Pancreas (tissue), 10 donors: ENCODE measurements at regions not wholly inside any gene's neighbourhood (a gene's known extent, or its start where the extent isn't known, plus 50 kb on each side); places are given as distances from the start of the nearest gene placed in this dataset.

ENCODE experiments used
- ATAC-seq, 4 donors: fragments of 200-7000 bp; cut with Tn5 transposase; one replicate each; pipeline versions ENCODE4 v1.8.0 to v1.9.1; 2020; ENCODE audit warnings: mild to moderate bottlenecking in 4 of 4, moderate library complexity in 4 of 4
- DNase-seq, 6 donors: peaks; one replicate each; pipeline ENCODE4 v3.0.0-alpha.2; 2020
- FAIRE-seq: peaks from 2 replicates; lab custom pipeline; 2012; peaks lifted over from hg19 to GRCh38; lab: Jason Lieb, UNC
- H3K27ac ChIP-seq, 4 donors: fragments of 200-600 bp; sonication (generic); 1 replicate in 3 of 4; 2 replicates in 1 of 4; pipeline versions ENCODE4 v1.5.0 to v1.8.0; 2020
- H3K27me3 ChIP-seq, 4 donors: fragments of 200-600 bp; one replicate each; pipeline ENCODE4 v1.8.0; 2021
- H3K36me3 ChIP-seq, 3 donors: fragments of 200-600 bp; sonication (generic) in 1 of 3; one replicate each; pipeline versions ENCODE4 v1.5.0 to v1.8.0; 2020 to 2021
- H3K4me1 ChIP-seq, 3 donors: fragments of 200-600 bp; one replicate each; pipeline ENCODE4 v1.8.0; 2021
- H3K4me3 ChIP-seq, 4 donors: fragments of 200-600 bp; sonication (generic) in 2 of 4; one replicate each; pipeline versions ENCODE4 v1.5.0 to v1.8.0; 2020 to 2021
- H3K9me3 ChIP-seq, 4 donors: fragments of 200-600 bp; one replicate each; pipeline ENCODE4 v1.8.0; 2021
- WGBS, 2 donors: extraction: QIAGEN DNeasy Blood & Tissue Kit; methylation state at CpG; one replicate each; pipeline ENCODE4 v1.1.7; 2013; 5-methylcytosine and 5-hydroxymethylcytosine counted together
- intact Hi-C, 3 donors: fragments of 100-400 bp; cut with DNase I; formaldehyde crosslinking; loops; one replicate each; pipeline versions ENCODE4 v1.11.1 to v1.14.2; 2022
- TF ChIP-seq, protein P1 (sequence below), 4 donors: fragments of 200-600 bp; sonication (generic) in 3 of 4; IDR thresholded peaks; one replicate each; pipeline versions ENCODE4 v1.5.0 to v1.8.0; 2021; ENCODE audit warnings: antibody characterized with exemption in 4 of 4
- donor health status: healthy with polysubstance abuse.
- donor health status: DM: no; HTN: no; CAD: no; lungs with moderate emphysema.
- donor health status: DM: no; HTN: no; CAD: no.
- donor health status: control.
- donor health status: control.
- donor health status: Bipolar disorder and iron deficiency.
- donor health status: DM: yes; HTN: yes; CAD: no.
- donor health status: DM: no; HTN: no; CAD: no.
- donor health status: DM: no; HTN: no; CAD: no.
- donor health status: DM: yes; HTN: yes; CAD: no.

DNA sequence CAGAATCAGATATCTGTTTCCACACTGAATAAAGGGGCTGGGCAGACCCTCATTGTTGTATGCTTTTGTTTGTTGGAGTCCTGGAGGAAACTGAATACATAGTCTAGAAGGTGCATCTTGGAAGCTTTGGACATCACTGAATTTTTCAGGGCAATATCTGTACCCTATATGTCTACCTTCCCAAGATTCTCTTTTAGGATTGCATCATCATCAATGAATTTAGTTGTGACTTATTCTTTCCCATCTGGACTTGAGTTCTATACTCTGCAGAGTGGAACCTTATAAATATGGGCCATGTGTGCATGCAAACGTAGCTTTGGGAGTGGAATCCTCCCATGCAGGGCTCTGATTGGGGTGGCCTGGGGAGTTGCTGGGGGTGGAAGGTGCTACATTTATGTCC, 60.7 kb upstream of the PROKR2 start:
- Histone ChIP-seq H3K4me3 (no peak overlapping the region), H3K27me3 (no peaks in the 10 kb centered on the region), H3K36me3 (no peaks in the 10 kb centered on the region), H3K9me3 (no peaks in the 10 kb centered on the region), H3K4me1 (no peaks in the 10 kb centered on the region), H3K27ac (no peak overlapping the region)
- TF ChIP-seq, protein P1, sequence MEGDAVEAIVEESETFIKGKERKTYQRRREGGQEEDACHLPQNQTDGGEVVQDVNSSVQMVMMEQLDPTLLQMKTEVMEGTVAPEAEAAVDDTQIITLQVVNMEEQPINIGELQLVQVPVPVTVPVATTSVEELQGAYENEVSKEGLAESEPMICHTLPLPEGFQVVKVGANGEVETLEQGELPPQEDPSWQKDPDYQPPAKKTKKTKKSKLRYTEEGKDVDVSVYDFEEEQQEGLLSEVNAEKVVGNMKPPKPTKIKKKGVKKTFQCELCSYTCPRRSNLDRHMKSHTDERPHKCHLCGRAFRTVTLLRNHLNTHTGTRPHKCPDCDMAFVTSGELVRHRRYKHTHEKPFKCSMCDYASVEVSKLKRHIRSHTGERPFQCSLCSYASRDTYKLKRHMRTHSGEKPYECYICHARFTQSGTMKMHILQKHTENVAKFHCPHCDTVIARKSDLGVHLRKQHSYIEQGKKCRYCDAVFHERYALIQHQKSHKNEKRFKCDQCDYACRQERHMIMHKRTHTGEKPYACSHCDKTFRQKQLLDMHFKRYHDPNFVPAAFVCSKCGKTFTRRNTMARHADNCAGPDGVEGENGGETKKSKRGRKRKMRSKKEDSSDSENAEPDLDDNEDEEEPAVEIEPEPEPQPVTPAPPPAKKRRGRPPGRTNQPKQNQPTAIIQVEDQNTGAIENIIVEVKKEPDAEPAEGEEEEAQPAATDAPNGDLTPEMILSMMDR (IDR thresholded peaks at IDR 0.05): no peak
- no peak for ATAC-seq
- intact Hi-C loops: no loop called here
- WGBS, 2 donors: 34 to 48% methylated on average over 1 of the region's 1 CpG
- DNase-seq: no peak
- FAIRE-seq: no peak

DNA sequence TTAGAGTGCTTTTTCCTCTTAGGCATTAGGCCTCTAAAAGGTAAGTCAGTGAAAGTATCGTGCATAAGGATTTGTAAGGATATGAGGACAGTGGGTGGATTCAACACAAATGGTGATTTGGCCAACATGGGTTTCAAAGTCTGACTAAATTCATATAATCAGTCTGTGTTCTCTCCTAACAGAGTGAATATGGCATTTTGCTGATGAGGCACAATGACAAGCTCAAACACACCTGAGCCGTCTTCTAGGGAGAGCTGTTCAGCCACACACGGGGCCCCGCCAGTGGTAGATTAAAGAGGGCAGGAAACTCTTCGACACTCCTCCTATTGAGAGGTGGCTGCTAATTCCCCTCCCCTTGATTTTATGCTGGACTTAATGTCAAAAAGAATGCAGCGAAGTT, 59.5 kb upstream of the PROKR2 start:
- ATAC-seq (no peak), FAIRE-seq (no peak), DNase-seq (no peak)
- intact Hi-C loops: no loop called here
- TF ChIP-seq, protein P1 (IDR thresholded peaks at IDR 0.05): no peak
- Histone ChIP-seq H3K4me3 (no peak overlapping the region), H3K36me3 (no peaks in the 10 kb centered on the region), H3K4me1 (no peaks in the 10 kb centered on the region), H3K27me3 (no peaks in the 10 kb centered on the region), H3K9me3 (no peaks in the 10 kb centered on the region), H3K27ac (no peak overlapping the region)
- 59 to 64% methylated on average over 6 of the region's 6 CpGs for WGBS, 2 donors

DNA sequence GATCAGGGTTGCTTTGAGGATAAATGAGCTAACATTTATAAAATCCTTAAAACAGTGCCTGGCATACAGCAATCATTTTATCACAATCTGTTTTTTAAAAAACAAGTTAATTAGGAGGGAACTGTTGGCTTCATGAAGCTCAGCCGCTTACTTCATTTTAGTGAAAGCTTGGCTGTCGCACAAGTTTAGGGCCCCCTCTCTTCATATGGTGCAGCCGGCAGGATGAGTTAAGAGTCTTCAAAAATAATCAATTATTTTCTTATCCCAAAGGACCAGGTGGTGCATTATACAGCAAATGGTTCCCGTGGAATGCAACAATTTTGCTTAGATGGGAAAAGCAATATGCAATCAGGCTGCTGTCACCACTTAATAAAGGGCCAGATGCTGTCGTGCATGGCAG, 57.4 kb upstream of the PROKR2 start:
- no peaks in the 10 kb centered on the region for H3K4me1 ChIP-seq
- no peak for FAIRE-seq
- ATAC-seq: no peak
- H3K4me3 ChIP-seq: no peak overlapping the region
- no peaks in the 10 kb centered on the region for H3K36me3 ChIP-seq
- 54 to 61% methylated on average over 5 of the region's 5 CpGs for WGBS, 2 donors
- H3K9me3 ChIP-seq: no peaks in the 10 kb centered on the region
- intact Hi-C loops: no loop called here
- DNase-seq: no peak
- TF ChIP-seq, protein P1 (IDR thresholded peaks at IDR 0.05): no peak
- no peaks in the 10 kb centered on the region for H3K27me3 ChIP-seq
- no peak overlapping the region for H3K27ac ChIP-seq

DNA sequence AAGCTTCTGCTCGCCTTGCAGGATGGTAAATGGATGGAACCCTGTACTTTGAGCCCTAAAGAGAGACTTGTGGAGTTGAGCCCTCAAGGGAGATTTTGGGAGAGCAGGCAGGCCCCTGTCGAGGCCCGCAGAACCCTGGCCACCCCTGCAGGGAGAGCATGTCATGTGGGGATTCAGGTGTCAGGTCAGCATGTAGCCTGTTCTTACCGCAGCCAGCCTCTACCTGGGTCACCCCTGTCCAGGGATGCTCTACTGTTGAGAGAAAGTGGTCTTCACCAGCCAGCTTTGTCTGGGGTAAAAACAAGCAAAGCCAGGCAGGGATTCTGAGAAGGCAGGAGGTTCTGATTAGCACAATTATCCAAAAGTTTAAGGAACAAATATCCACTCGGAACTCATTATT, 55.6 kb upstream of the PROKR2 start:
- TF ChIP-seq, protein P1 (IDR thresholded peaks at IDR 0.05): no peak
- Histone ChIP-seq H3K36me3 (no peaks in the 10 kb centered on the region), H3K4me3 (no peak overlapping the region), H3K4me1 (no peaks in the 10 kb centered on the region), H3K27me3 (no peaks in the 10 kb centered on the region), H3K27ac (no peak overlapping the region), H3K9me3 (no peaks in the 10 kb centered on the region)
- DNase-seq (no peak), ATAC-seq (no peak), FAIRE-seq (no peak)
- WGBS, 2 donors: 53 to 67% methylated on average over 5 of the region's 5 CpGs
- intact Hi-C loops: no loop called here

DNA sequence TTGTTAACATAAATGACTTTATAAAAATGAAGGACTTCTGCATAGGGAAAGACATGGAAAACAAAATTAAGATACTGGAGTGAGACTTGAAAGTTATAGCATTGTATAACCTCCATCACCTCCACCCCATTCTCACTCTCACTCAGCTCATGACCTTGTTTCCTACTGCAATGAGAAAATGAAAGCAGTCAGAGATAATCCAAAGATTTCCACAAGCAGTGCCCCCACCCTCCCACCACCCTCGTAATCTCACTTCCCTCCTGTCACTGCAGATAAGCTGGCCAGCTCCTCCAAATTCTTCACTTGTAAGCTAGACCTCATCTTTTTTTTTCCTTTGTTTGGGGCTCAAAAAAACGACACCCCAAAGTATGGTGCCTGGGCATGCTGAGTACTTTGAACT, 52.9 kb upstream of the PROKR2 start:
- Histone ChIP-seq H3K27me3 (no peaks in the 10 kb centered on the region), H3K4me3 (no peak overlapping the region), H3K27ac (no peak overlapping the region), H3K4me1 (no peaks in the 10 kb centered on the region), H3K9me3 (no peaks in the 10 kb centered on the region), H3K36me3 (no peaks in the 10 kb centered on the region)
- intact Hi-C loops: no loop called here
- 15 to 16% methylated on average over 2 of the region's 2 CpGs for WGBS, 2 donors
- ATAC-seq (no peak), FAIRE-seq (no peak), DNase-seq (no peak)
- TF ChIP-seq, protein P1 (IDR thresholded peaks at IDR 0.05): no peak
